NAMALWA (cell line): ENCODE measurements at regions not wholly inside any gene's neighbourhood (a gene's known extent, or its start where the extent isn't known, plus 50 kb on each side); places are given as distances from the start of the nearest gene placed in this dataset.
"Not testable (repeated sequence)": the region's sequence is repeated elsewhere in the genome, so short reads cannot be mapped to it uniquely, and the experiment has no call there.

Experiments used
- DNase-seq: peaks from one replicate; pipeline ENCODE4 v3.0.0-alpha.2; 2015; ENCODE audit warnings: low spot score

GRCh38 chr3:165716592-165716991 is 120.6 kb downstream of the BCHE start:
- DNase-seq = no peak

GRCh38 chr3:165713479-165713878 is 123.7 kb downstream of the BCHE start:
- no peak for DNase-seq

GRCh38 chr3:165712382-165712781 is 124.8 kb downstream of the BCHE start:
- DNase-seq = no peak

- no peak for DNase-seq
Observed at GRCh38 chr3:165697910-165698309, 139.3 kb downstream of the BCHE start.

GRCh38 chr3:165696496-165696895 is 140.7 kb downstream of the BCHE start:
- DNase-seq = no peak

GRCh38 chr3:165683947-165684346 is 153.3 kb downstream of the BCHE start:
- no peak for DNase-seq

GRCh38 chr3:165682734-165683133 is 154.5 kb downstream of the BCHE start:
- DNase-seq = no peak

GRCh38 chr3:165669967-165670366 is 167.3 kb downstream of the BCHE start:
- DNase-seq = no peak

- DNase-seq = no peak
Observed at GRCh38 chr3:165669504-165669903, 167.7 kb downstream of the BCHE start.

- DNase-seq = no peak
Observed at GRCh38 chr3:165667676-165668075, 169.5 kb downstream of the BCHE start.

- no peak for DNase-seq
Observed at GRCh38 chr3:165658027-165658426, 179.2 kb downstream of the BCHE start.

GRCh38 chr3:165653130-165653778 is 184.0 kb downstream of the BCHE start:
- no peak for DNase-seq

- not testable (repeated sequence) for DNase-seq
Observed at GRCh38 chr3:165649282-165649681, 187.9 kb downstream of the BCHE start.

GRCh38 chr3:165645191-165645590 is 192.0 kb downstream of the BCHE start:
- no peak for DNase-seq

GRCh38 chr3:165644331-165644730 is 192.9 kb downstream of the BCHE start:
- no peak for DNase-seq

GRCh38 chr3:165643425-165643824 is 193.8 kb downstream of the BCHE start:
- DNase-seq = no peak

- no peak for DNase-seq
Observed at GRCh38 chr3:165642761-165643420, 194.3 kb downstream of the BCHE start.

GRCh38 chr3:165641569-165642310 is 195.5 kb downstream of the BCHE start:
- no peak for DNase-seq

GRCh38 chr3:165640970-165641369 is 196.3 kb downstream of the BCHE start:
- no peak for DNase-seq

- DNase-seq = no peak
Observed at GRCh38 chr3:165640031-165640430, 197.2 kb downstream of the BCHE start.

- no peak for DNase-seq
Observed at GRCh38 chr3:165638034-165638433, 199.2 kb downstream of the BCHE start.

GRCh38 chr3:165636684-165637015 is 200.6 kb downstream of the BCHE start:
- no peak for DNase-seq
